OCI-LY7 (cell line): ENCODE measurements at regions not wholly inside any gene's neighbourhood (a gene's known extent, or its start where the extent isn't known, plus 50 kb on each side); places are given as distances from the start of the nearest gene placed in this dataset.

Experiments
- CTCF ChIP-seq: fragments of 200-600 bp; sonication (generic); conservative IDR thresholded peaks from 2 replicates; pipeline ENCODE4 v1.5.1; 2014; ENCODE audit warnings: mild to moderate bottlenecking, antibody characterized with exemption, low read length, moderate library complexity, mixed read lengths
- EZH2phosphoT487 ChIP-seq: fragments of 200-600 bp; sonication (generic); IDR thresholded peaks from 2 replicates; pipeline ENCODE4 v1.6.1; 2018; ENCODE audit warnings: low read depth, borderline replicate concordance, mild to moderate bottlenecking, mixed run types, antibody characterized with exemption, low read length, moderate library complexity, mixed read lengths

- TF ChIP-seq CTCF = no peak
- no peak for TF ChIP-seq EZH2phosphoT487
Observed at GRCh38 chr3:22986958-22987357, 216.2 kb upstream of the UBE2E2 start.
